SK-N-MC (cell line): ENCODE measurements at regions not wholly inside any gene's neighbourhood (a gene's known extent, or its start where the extent isn't known, plus 50 kb on each side); places are given as distances from the start of the nearest gene placed in this dataset.

Experiments used
- EZH2 ChIP-seq: fragments of 200-600 bp; sonication (generic); IDR thresholded peaks from one replicate; pipeline ENCODE4 v1.6.1; 2017; ENCODE audit warnings: antibody characterized with exemption
- FOXP2 ChIP-seq: optimal IDR thresholded peaks from 2 replicates; pipeline ENCODE3; 2011; ENCODE audit warnings: mild to moderate bottlenecking, moderate library complexity; ENCODE audit not compliant: insufficient read depth; ENCODE audit errors: extremely low read length, control extremely low read depth
- POLR2AphosphoS5 ChIP-seq: IDR thresholded peaks from 2 replicates; pipeline ENCODE4 v1.6.1; 2012; ENCODE audit warnings: mild to moderate bottlenecking, low read depth, low read length, borderline replicate concordance

- TF ChIP-seq POLR2AphosphoS5 (no peak), EZH2 (no peak), FOXP2 (no peak)
Measured at GRCh38 chr18:78776151-78776550, 203.5 kb upstream of the SALL3 start.
